ENCODE measurements at regions not wholly inside any gene's neighbourhood (a gene's known extent, or its start where the extent isn't known, plus 50 kb on each side); places are given as distances from the start of the nearest gene placed in this dataset.

GRCh38 chr1:172742599-172743500 lies 83.9 kb downstream of the FASLG start:
- TF ChIP-seq POLR2A (IDR thresholded peaks at IDR 0.05): no peak
- peak; percentile 57 to 80 (median 69) for TF ChIP-seq CTCF (IDR thresholded peaks at IDR 0.05)
- H3K9me3 ChIP-seq: no peaks in the 10 kb centered on the region
- no peak overlapping the region for H3K27ac ChIP-seq
- no peak overlapping the region for H3K4me3 ChIP-seq
- DNase-seq: no peak
- H3K27me3 ChIP-seq: peaks cover 0 to 10% (median 0%) of the 10 kb centered on the region in 4 donors
- H3K36me3 ChIP-seq: no peaks in the 10 kb centered on the region
- WGBS, 2 donors: 14 to 21% methylated on average over 8 of the region's 8 CpGs
- intact Hi-C loops (cut with DNase I): no loop called here
- peaks cover 0 to 25% (median 15%) of the 10 kb centered on the region in 3 donors for H3K4me1 ChIP-seq

GRCh38 chr1:172745014-172745413 lies 86.1 kb downstream of the FASLG start:
- H3K4me1 ChIP-seq: peaks cover 0 to 25% (median 15%) of the 10 kb centered on the region in 3 donors
- 7 to 9% methylated on average over 2 of the region's 2 CpGs for WGBS, 2 donors
- H3K27ac ChIP-seq: peak overlapping the region in 3 of 4 donors; percentile 53 to 76 (median 69)
- intact Hi-C loops (cut with DNase I): loop anchor here (5.0 kb wide), 1 partner anchor 462 kb away; the partner anchor contains the start of gene TNFSF4
- H3K9me3 ChIP-seq: no peaks in the 10 kb centered on the region
- no peaks in the 10 kb centered on the region for H3K36me3 ChIP-seq
- DNase-seq: no peak
- H3K27me3 ChIP-seq: peaks cover 0 to 10% (median 0%) of the 10 kb centered on the region in 4 donors
- TF ChIP-seq POLR2A (IDR thresholded peaks at IDR 0.05) (no peak), CTCF (IDR thresholded peaks at IDR 0.05) (peak; percentile 26 to 80 (median 62))
- no peak overlapping the region for H3K4me3 ChIP-seq

- TF ChIP-seq CTCF (IDR thresholded peaks at IDR 0.05) (peak in 1 of 6 experiments; percentile 7), POLR2A (IDR thresholded peaks at IDR 0.05) (no peak)
- peaks cover 0 to 10% (median 0%) of the 10 kb centered on the region in 4 donors for H3K27me3 ChIP-seq
- 30 to 32% methylated on average over 2 to 3 of the region's 3 CpGs for WGBS, 2 donors
- H3K36me3 ChIP-seq: no peaks in the 10 kb centered on the region
- peak overlapping the region in 3 of 4 donors; percentile 53 to 76 (median 69) for H3K27ac ChIP-seq
- H3K4me1 ChIP-seq: peaks cover 0 to 25% (median 15%) of the 10 kb centered on the region in 3 donors
- intact Hi-C loops (cut with DNase I): loop anchor here (5.0 kb wide), 1 partner anchor 461 kb away; the partner anchor contains the start of gene TNFSF4
- DNase-seq: no peak
- no peak overlapping the region for H3K4me3 ChIP-seq
- H3K9me3 ChIP-seq: no peaks in the 10 kb centered on the region
These were observed 87.4 kb downstream of the FASLG start for GRCh38 chr1:172746091-172746949.

- no peak overlapping the region for H3K27ac ChIP-seq
- H3K9me3 ChIP-seq: no peaks in the 10 kb centered on the region
- peaks cover 0 to 25% (median 15%) of the 10 kb centered on the region in 3 donors for H3K4me1 ChIP-seq
- H3K4me3 ChIP-seq: no peak overlapping the region
- WGBS, 2 donors: 84 to 97% methylated on average over 17 to 24 of the region's 24 CpGs
- intact Hi-C loops (cut with DNase I): loop anchor here (5.0 kb wide), 1 partner anchor 459 kb away; the partner anchor contains the start of gene TNFSF4
- H3K36me3 ChIP-seq: no peaks in the 10 kb centered on the region
- DNase-seq: no peak
- H3K27me3 ChIP-seq: no peaks in the 10 kb centered on the region
- no peak for TF ChIP-seq POLR2A (IDR thresholded peaks at IDR 0.05)
- no peak for TF ChIP-seq CTCF (IDR thresholded peaks at IDR 0.05)
These were observed 89.3 kb downstream of the FASLG start for GRCh38 chr1:172748201-172748600.
